Glomerular endothelial cell (primary cell): ENCODE measurements at regions not wholly inside any gene's neighbourhood (a gene's known extent, or its start where the extent isn't known, plus 50 kb on each side); places are given as distances from the start of the nearest gene placed in this dataset.

Experiments
- DNase-seq: peaks from one replicate; pipeline ENCODE4 v3.0.0-alpha.2; 2011; ENCODE audit warnings: low read depth, low spot score; ENCODE audit errors: extremely low read depth

DNA sequence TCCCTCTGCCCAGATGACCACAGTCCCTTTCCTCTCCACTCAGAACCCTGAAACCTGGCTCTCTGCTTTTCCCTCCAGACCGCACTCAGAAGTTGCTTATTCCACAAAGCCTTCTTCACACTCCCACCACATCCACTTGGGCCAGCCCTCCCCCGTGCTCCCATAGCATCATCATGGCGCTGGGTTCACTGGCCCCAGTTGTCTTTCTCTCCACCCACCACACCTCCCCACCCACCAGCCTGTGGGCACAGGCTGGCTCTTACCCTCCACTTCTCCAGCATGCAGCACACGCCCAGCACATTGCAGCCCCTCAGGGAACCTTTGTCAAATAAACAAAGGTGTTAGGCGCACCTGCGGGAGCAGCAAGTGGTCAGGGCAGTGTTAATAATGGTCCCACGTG, 130.0 kb downstream of the KATNIP start:
- no peak for DNase-seq

DNA sequence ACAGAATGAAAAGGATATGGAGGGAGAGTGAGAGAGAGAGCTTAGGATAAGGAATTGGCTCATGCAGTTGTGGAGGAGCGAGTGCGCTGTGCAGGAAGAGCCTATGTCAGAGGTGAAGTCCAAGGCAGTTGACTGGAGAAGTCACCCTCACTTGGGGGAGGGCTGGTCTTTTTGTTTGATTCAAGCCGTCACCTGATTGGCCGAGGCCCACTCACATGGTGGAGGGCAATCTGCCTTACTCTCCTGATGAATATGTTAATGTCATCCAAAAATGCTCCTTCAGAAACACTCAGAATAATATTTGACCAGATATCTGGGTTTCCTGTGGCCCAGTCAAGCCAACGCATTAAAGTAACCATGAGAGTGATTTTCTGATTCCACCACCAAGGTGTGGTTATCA, 131.7 kb downstream of the KATNIP start:
- no peak for DNase-seq

DNA sequence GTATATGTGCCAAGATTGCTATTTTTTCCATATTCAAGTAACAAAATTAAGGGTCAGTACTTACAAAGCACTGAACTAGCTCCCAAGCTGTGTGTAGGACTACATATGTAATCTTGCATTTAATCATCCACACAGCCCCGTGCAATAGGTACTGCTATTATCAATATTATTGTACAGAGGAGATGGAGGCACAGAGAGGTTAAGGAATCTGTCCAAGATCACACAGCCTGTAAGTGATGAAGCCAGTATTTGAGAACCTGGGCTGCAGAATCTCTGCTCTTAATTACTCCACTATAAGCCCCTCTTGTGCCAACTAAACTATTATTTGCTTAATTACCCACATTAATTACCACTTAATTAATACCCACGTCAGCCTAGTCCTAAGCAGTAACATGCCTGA, 134.1 kb downstream of the KATNIP start:
- DNase-seq: no peak

DNA sequence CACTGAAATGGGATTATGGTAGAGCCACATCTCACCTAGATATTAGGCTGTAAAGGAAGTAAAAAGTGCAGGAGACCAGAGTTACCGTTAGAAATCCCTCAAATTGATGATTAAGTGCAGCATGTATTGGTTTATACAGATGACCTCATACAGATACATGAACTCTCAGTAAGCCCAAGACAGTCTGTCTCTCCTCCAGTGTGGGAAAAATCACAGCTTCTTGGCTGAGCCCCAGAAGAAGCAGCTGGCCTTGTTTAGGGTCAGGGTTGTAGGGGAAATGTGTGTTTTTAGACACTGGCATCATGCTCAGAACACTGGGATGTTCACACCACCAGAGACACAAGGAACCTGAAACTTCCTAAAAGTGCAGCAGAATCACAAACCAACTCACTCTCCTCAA, 135.9 kb downstream of the KATNIP start:
- no peak for DNase-seq

DNA sequence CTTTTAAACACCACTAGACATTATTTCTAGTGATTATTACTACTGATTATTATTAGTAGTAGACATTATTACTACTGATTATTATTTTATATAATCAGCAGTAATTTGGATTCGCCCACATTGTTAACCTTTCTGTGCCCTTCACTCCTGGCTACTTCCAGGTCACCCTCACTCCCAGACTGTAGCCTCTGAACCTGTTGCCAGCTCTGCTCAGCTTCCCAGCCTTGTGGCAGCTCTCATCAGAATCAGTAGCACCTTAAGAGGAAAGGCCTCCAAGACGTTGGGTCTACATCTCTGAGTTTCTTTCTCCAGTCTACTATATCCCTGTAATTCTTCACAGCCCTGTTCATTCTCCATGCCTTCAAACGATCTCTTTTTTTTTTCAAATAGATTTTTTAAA, 137.0 kb downstream of the KATNIP start:
- no peak for DNase-seq

DNA sequence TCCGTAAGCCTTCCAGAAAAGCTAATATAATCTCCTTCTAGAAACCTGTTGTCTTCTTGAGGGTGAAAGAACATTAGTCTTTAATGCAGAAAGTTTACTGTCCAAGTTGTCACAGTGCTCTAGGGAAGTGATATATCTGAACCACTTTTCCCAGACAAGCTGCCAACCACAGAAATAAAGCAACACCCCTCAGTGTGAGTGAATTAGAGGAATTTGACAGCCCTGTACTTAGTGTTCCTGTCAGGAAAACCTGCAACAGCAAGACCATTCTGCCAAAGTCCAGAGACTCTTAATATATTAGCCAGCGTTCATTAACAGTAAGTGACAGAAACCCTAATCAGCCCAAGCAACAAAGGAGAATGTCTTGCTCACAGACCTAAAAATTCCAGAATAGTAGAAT, 137.7 kb downstream of the KATNIP start:
- no peak for DNase-seq

DNA sequence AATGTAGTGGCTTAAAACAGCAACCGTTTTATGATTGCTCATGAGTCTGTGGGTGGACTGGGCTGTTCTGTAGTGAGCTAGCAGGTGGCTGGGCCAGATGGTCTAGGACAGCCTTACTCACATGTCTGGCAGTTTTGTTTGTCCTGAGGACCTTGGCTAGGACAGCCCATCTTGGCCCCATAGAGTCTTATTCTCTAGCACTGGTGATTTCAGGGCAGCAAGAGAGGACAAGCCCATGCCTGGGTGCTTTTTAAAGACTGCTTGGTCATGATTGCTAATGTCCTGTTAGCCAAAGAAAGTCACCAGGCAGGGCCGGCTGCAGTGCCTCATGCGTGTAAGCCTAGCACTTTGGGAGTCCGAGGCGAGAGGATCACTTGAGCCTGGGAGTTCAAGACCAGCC, 139.8 kb downstream of the KATNIP start:
- no peak for DNase-seq

DNA sequence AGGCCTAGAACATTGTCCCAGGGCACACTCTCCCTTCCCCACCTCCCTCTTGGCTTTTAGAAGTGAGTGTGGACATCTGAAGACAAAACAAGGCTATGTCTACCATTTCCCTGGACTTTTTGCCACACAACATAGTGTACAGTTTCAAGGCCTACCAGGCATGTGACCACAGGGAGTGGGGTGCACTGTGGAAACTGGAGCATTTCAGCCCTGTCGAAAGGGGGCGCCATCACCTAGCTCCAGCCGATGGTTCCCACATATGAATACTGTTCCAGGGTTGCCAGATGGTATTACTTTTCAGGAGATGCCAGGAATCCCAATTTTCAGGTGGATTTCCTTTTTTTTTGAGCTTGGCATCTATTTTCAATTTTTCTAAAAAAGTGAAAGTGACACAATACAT, 140.7 kb downstream of the KATNIP start:
- DNase-seq: no peak

DNA sequence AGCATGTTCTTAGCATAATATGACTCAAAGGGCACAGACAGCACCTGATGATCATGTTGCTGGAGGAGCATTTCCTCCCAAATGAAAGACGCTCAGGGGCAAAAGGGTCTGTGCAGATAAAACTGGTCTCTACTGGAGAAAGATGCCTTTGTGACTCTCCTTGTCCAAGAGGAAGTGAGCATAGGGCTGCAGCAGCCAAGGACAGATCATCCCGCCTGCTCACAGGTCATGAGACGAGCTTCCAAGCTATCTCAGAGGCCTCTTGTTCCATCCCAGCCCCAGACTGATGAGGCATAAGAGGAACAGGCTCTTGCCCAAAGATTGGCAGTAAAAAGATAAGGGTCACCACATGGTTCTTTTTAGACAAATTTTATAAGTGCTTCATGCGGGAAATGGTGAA, 141.8 kb downstream of the KATNIP start:
- DNase-seq: no peak

DNA sequence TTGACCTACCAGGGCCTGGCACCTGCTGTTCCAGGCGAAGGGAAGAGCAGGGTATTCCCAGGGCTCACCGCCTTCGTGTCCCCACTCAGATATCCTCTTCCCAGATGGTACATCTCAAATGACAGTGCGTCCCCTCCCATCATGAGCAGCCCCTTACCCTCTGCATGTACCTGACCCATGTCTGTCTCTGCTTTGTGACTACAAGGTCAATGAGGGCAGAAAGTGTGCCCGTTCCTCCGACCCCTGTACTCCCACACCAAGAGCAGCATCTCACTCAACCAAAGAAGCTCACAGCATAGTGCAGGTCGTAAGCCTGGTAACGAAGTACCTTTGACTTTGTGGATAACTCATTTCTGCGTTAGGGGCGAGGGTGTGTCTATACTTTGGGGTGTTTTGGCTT, 142.6 kb downstream of the KATNIP start:
- DNase-seq: no peak

DNA sequence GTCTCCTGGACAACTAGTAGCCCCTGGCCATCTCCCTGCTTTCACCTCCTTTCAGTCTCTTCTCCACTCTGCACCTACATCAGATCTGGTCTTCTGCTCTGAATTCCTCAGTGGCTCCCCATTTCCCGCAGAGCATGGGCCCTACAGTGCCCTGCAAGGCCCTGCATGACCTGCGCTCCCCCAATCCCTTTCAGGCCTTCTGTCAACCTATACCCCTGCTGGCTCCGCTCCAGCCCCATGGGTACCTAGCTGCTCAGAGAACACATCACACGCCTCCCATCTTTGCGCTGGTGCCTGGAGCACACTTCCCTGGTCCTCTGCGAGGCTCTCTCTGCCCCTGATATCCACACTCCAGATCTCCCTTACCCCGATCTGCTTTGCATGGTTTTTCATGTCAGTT, 145.2 kb downstream of the KATNIP start:
- DNase-seq: no peak

DNA sequence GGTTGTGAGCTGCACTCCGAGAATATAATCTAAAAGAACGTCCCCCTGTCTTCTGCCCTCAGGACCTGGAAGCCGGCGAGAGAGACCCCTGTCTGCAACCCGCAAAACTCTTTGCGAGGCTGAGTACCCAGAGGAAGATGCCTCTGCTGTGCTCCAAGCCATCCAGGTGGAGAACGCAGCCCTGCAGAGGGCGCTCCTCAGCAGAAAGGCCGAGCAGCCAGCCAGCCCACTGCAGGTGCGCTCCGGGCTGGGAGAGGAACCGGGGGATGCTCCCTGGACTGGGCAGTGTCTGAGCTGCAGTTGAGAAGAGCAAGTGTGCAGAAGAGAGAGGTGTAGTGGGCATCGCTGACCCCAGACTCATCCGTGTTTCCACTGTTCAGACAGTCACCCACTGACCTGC, 148.3 kb downstream of the KATNIP start:
- no peak for DNase-seq

DNA sequence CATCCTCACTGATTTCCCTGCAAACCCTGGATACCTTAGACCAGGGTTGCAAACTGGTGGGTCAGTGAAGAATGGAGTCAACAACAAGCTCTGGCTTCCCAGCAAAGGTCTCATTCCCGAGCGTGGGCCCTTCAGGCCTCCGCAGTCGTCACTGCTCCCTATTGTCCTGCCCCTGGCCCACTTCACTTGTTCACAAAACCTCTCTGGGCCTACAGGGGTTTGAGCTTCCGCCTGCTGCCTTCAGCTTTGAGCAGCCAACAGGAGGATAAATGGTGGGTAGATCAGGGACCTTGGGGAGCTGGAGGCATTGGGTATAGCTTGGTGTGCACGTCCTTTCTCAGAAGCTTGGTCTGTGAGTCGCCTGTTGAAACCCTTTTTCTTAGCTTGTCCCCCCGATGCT, 148.8 kb downstream of the KATNIP start:
- no peak for DNase-seq

DNA sequence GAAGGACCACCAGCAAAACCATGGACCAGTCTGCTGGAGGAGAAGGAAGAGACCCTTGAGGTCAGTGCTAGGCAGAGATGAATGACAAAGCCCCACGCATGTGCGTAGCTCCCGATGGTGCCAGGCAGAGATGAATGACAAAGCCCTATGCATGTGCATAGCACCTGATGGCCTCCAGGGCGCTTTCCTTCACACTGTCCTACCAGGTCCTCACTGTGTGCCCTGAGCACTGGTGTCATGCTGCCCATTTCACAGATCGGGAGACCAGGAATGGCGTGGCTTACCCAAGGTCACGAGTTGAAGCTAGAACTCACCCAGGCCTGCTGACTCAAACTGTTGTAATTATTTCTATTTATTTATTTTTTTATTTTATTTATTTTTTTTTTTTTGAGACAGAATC, 149.6 kb downstream of the KATNIP start:
- no peak for DNase-seq

DNA sequence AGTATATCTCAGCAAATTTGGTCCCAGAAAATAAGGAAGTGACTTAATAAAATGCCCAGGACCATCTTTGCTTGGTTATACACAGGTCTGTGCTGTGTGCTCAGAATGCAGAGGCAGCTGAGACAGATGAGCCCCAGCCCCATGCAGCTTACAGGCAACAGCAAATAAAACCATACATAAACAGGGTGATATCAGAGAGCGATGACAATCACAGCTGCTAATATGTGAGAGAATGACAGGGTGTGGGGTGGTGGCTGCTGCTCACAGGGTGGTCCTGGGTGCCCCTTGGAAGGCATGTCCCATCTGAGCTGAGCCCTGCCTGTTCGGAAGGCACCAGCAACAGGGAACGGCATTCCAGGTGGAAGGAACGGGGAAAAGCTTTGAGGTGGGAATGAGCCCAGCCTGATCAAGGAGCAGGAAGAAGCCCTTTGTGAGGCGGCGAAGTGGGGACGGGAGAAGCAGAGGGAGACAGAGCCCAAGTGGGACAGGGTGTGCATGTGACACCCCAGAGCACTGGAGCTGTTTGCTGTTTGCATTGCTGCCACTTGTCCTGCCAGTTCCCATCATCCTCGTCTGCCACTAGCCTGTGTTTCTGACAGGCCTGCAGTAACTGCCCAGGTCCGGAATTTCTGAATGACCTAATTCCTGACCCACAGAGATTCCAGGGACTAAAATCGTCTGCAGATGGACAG, 150.5 kb downstream of the KATNIP start:
- DNase-seq: no peak

DNA sequence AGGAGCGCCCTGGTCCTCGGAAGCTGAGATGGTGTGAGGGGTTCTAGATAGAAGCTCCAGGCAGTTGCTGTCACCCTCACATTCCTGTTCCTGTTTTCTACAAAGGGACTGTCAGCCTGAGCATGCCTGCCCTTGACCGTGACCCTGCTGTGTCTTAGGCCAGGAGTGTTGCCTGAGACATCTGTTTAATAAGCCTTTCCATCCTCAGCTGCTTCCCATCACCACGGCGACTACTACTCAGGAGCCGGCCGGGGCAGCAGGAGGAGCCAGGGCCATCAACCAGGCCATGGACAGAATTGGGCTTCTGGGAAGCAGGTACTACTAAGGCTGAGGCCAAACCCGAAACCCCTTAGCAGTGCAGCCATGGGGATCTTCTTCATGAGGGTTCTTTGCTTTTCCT, 151.4 kb downstream of the KATNIP start:
- DNase-seq: no peak

DNA sequence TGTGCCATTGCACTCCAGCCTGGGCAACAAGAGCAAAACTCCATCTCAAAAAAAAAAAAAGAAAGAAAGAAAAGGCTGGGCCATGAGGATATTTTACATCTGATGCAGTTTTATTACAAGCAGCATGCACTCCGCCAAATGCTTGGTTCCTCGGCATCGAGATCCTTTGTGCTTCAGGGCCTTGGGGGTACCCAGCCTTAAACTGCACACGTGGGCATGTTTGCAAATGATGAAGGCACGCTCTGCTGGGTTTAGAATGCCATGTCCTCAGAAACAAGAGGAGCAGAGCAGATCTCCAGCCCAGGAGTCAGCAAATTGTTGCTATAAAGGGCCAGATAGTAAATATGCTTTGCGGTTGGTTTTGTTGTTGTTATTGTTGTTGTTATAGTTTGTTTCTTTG, 153.2 kb downstream of the KATNIP start:
- no peak for DNase-seq

DNA sequence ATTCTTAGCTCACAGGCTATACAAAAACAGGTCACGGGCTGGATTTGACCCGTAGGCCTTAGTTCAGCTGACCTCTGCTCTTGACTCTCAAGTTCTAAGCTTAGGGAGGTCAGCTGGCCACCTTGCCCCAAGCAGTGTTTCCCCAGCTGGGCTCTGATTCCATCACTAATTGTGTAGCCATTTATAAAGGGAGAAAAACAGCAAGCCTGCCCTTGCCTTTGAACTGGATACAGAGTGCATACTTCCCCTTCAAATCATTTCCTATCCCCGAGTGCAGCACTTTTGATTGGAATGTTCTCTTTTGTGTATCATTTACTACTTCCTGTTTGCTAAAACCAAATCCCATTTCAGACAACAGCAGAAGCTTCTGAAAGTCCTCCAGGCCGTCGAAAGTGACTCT, 153.6 kb downstream of the KATNIP start:
- DNase-seq: peak; percentile 37

DNA sequence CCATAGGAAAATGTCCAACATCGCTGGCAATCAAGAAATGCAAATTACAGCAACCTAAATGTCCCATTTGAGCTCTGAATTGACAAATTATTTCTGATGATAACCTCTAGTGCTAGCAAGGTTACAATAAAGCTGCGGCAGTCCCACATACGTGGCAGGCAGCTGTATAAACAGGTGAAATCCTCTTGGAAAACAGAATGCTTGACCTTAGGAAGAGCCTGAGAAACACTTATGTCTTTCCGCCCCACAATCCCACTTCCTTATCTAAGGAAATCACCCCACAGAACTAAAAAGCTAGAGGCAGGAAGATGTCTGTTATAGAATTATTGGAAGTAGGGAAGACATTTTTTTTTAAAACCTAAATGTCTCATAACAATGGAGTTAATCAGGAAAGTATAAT, 154.3 kb downstream of the KATNIP start:
- no peak for DNase-seq

DNA sequence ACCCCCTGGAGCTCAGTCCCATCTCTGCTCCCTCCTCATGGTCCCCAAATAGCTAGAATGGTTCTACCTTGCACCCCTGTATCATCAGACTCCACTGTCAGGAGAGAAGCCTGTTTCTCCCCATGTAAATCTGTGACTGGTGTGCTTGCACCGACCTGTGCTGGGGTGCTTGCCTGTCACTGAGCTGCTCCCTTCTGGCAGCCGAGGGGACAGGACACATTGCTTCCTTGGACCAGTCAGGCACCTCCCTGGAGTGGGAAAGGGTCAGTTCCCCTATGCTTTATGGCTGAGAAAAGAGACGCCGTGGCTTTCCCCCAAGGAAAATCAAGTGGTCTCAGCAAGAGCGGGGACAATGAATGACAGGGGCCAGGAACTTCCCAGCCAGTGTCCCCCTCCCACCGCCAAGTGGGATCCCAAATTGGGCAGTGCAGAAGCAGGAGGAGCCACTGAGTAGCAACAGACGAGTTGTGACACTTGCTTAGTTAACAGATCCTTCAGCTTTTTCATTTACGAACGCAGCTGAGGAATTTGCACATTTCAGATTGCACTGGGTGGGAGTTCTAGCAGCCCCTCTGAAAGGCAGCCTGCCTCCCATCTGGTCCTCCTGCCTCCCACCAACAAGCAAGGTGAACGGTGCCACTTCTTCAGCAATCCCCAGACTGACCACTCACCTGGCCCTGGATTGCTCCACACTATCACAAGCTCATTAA, 156.4 kb downstream of the KATNIP start:
- DNase-seq: no peak

DNA sequence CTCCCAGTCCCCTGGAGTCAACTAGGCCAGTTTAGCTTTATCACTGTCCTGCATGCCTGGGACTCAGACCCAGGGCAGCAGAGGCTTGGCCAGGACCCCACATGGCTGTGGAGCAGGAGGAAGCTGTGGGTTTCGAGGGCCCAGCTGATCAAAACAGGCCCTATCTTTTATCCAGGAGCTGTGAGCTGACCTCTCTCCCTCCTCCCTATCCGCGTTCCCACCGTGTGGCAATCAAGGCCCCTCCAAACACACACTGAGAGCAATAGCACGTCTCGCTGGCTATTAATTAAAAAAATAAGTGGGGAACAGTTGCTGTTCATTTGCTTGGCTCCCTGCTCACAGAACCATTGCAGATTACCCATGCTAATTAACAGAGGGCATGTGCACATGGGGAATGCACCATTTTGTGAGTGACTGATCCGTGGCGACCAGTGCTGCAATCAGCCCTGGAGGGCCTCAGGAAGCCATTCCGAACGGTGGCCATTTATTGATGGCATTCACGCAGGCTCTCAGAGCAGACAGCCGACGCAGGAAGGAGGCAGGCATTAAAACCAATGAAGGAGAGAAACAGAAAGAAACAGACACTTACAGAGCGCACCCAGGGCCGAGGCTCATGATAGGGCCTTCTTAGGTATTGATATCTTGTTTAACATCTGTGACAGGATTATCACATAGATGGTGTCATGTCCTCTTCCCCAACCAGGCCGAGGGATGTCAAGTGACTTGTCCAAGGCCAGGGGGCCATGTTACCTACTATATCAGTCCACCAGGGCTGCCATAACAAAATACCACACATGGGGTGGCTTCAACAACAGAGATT, 157.1 kb downstream of the KATNIP start:
- no peak for DNase-seq

DNA sequence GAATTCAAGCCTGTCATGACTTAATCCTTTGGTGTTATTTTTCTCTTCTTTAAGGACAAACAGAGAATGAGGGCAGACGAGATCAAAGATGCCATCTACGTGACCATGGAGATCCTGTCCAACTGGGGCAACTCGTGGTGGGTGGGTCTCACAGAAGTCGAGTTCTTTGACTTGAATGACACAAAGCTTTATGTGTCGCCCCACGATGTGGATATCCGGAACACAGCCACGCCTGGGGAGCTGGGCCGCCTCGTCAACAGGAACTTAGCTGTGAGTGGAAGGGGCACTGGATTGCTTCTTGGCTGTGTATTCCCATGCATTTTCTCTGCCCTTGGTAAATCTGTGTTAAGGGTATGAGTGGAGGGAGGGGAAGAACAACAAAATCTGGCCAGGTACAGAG, 158.7 kb downstream of the KATNIP start:
- no peak for DNase-seq
